Tibial nerve (tissue), 4 donors: ENCODE measurements at regions not wholly inside any gene's neighbourhood (a gene's known extent, or its start where the extent isn't known, plus 50 kb on each side); places are given as distances from the start of the nearest gene placed in this dataset.

ENCODE experiments used
- DNase-seq, 2 donors: peaks; one replicate each; pipeline ENCODE4 v3.0.0-alpha.2; 2019; ENCODE audit warnings: low spot score in 2 of 2
- H3K27ac ChIP-seq, 4 donors: fragments of 200-600 bp; sonication (generic) in 3 of 4; one replicate each; pipeline ENCODE4 v1.5.1; 2017 to 2019; ENCODE audit warnings: mild to moderate bottlenecking in 1 of 4
- H3K27me3 ChIP-seq, 2 donors: fragments of 200-600 bp; sonication (generic) in 1 of 2; one replicate each; pipeline versions ENCODE4 v1.5.1 to v1.6.0; 2017 to 2019
- H3K36me3 ChIP-seq, 3 donors: fragments of 200-600 bp; sonication (generic); one replicate each; pipeline ENCODE4 v1.5.1; 2018 to 2019
- H3K4me1 ChIP-seq, 4 donors: fragments of 200-600 bp; sonication (generic) in 3 of 4; one replicate each; pipeline ENCODE4 v1.5.1; 2017 to 2019
- H3K4me3 ChIP-seq, 4 donors: fragments of 200-600 bp; sonication (generic) in 3 of 4; one replicate each; pipeline ENCODE4 v1.5.1; 2017 to 2019; ENCODE audit warnings: mild to moderate bottlenecking in 1 of 4, moderate library complexity in 1 of 4
- H3K9me3 ChIP-seq, 4 donors: fragments of 200-600 bp; sonication (generic) in 3 of 4; one replicate each; pipeline ENCODE4 v1.5.1; 2017 to 2019
- EP300 ChIP-seq, 2 donors: sonication (generic); formaldehyde crosslinking; IDR thresholded peaks; one replicate each; pipeline ENCODE4 v1.6.1; 2017; ENCODE audit warnings: antibody characterized with exemption in 2 of 2, mild to moderate bottlenecking in 1 of 2
- POLR2A ChIP-seq, 2 donors: fragments of 450-650 bp; IDR thresholded peaks; one replicate each; pipeline ENCODE4 v1.6.1; 2017; ENCODE audit warnings: antibody characterized with exemption in 2 of 2, mild to moderate bottlenecking in 2 of 2, moderate library complexity in 2 of 2
- WGBS, 2 donors: methylation state at CpG; one replicate each; pipeline ENCODE4 v1.1.5; 2018; 5-methylcytosine and 5-hydroxymethylcytosine counted together
- TF ChIP-seq, protein P1 (sequence below), 5 experiments: fragments of 200-600 bp in 3 of 5; fragments of 450-650 bp in 2 of 5; sonication (generic) in 3 of 5; IDR thresholded peaks; one replicate each; pipeline ENCODE4 v1.5.1; 2016 to 2019; ENCODE audit warnings: antibody characterized with exemption in 5 of 5, mild to moderate bottlenecking in 3 of 5, moderate library complexity in 2 of 5

DNA sequence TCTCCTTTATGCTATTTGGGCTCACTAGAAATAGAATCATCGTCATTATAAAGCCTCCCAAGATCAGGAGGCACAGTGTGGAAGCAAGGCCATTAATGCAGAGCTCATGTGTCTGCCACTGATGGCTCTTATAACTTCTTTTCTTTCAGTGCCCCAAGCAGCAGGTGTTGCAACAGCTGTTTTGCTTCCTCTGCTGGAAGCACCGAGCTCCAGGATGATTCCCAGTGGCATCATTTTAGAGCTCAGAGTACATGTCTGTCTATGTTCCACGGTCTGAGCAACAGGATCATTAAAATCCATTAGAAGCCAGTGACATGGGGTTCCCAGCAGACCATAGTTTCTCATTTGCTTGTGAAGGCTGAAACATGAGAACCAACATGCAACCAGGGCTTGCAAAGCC is 803.0 kb upstream of the FAT3 start:
- Histone ChIP-seq H3K27me3 (no peaks in the 10 kb centered on the region), H3K9me3 (no peaks in the 10 kb centered on the region), H3K27ac (no peak overlapping the region), H3K4me1 (no peaks in the 10 kb centered on the region), H3K36me3 (no peaks in the 10 kb centered on the region), H3K4me3 (no peak overlapping the region)
- DNase-seq, result no peak
- no peak for TF ChIP-seq EP300 (IDR thresholded peaks at IDR 0.05)
- no peak for TF ChIP-seq POLR2A (IDR thresholded peaks at IDR 0.05)
- WGBS, 2 donors, result 56 to 68% methylated on average over 3 of the region's 3 CpGs

DNA sequence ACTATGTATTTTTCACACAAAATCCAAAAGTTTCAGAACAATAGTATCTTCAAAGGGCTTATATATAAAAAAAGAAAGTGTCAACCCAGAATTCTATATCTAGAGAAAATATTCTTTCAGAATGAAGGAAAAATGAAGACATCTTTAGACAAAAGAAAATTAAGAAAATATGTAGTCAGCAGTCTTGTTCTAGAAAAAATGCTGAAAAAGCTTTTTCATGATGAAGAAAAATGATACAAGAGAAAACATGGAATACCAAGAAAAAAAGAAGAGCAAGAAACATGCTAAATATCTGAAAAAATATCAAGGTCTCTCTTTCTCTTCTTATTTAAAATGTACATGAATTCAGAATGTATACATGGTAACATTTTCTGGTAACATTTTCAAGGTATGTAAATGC is 816.8 kb upstream of the FAT3 start:
- no peak for DNase-seq
- Histone ChIP-seq H3K27ac (no peak overlapping the region), H3K27me3 (no peaks in the 10 kb centered on the region), H3K36me3 (no peaks in the 10 kb centered on the region), H3K4me1 (no peaks in the 10 kb centered on the region), H3K9me3 (no peaks in the 10 kb centered on the region), H3K4me3 (no peak overlapping the region)
- TF ChIP-seq POLR2A (IDR thresholded peaks at IDR 0.05) (no peak), EP300 (IDR thresholded peaks at IDR 0.05) (no peak)
- TF ChIP-seq, protein P1, sequence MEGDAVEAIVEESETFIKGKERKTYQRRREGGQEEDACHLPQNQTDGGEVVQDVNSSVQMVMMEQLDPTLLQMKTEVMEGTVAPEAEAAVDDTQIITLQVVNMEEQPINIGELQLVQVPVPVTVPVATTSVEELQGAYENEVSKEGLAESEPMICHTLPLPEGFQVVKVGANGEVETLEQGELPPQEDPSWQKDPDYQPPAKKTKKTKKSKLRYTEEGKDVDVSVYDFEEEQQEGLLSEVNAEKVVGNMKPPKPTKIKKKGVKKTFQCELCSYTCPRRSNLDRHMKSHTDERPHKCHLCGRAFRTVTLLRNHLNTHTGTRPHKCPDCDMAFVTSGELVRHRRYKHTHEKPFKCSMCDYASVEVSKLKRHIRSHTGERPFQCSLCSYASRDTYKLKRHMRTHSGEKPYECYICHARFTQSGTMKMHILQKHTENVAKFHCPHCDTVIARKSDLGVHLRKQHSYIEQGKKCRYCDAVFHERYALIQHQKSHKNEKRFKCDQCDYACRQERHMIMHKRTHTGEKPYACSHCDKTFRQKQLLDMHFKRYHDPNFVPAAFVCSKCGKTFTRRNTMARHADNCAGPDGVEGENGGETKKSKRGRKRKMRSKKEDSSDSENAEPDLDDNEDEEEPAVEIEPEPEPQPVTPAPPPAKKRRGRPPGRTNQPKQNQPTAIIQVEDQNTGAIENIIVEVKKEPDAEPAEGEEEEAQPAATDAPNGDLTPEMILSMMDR (IDR thresholded peaks at IDR 0.05), result no peak

DNA sequence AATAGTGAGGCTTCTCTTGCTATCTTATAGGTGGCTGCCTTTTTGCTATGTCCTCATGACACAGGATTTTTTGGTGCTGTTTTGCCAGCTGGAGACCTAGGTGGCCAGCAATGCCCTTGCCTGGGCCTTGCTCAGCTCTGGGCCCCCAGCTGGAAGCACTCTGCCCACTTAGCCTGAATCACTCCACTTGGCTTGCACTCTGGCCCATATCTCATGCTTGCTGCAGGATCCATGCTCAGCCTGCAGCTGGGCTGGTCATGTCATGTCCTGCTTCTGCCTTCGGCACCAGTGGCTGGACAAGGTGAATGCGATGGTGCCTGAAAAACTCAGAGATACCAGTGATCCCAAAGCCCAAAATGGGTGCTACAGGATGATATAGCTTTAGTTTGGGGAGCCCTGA is 818.6 kb upstream of the FAT3 start:
- H3K4me3 ChIP-seq, result no peak overlapping the region
- H3K9me3 ChIP-seq, result peaks cover 0 to 7% (median 2%) of the 10 kb centered on the region in 4 donors
- no peak for DNase-seq
- H3K4me1 ChIP-seq, result no peaks in the 10 kb centered on the region
- no peaks in the 10 kb centered on the region for H3K36me3 ChIP-seq
- 94 to 96% methylated on average over 2 of the region's 2 CpGs for WGBS, 2 donors
- no peak for TF ChIP-seq POLR2A (IDR thresholded peaks at IDR 0.05)
- TF ChIP-seq, protein P1 (IDR thresholded peaks at IDR 0.05), result no peak
- TF ChIP-seq EP300 (IDR thresholded peaks at IDR 0.05), result no peak
- H3K27ac ChIP-seq, result no peak overlapping the region
- no peaks in the 10 kb centered on the region for H3K27me3 ChIP-seq

DNA sequence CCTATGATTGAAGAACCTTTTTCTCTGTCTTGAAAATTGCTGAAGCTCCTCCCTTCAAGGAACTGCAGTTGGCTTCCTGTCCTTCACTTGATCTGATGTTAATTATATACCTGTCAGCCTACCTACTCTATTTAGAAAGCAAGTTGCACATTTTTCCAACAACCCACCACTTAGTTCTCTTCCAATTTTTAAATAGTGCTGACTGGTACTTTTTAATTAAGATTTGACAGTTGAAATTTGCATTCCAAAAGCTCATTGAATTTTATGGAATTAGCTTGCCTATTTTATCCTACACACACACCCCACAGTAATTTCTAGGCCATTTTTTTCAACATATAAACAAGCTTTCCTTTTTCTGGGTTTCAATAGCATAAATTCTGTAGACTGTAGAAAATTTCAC is 820.3 kb upstream of the FAT3 start:
- Histone ChIP-seq H3K27me3 (no peaks in the 10 kb centered on the region), H3K27ac (no peak overlapping the region), H3K9me3 (peaks cover 0 to 11% (median 2%) of the 10 kb centered on the region in 4 donors)

DNA sequence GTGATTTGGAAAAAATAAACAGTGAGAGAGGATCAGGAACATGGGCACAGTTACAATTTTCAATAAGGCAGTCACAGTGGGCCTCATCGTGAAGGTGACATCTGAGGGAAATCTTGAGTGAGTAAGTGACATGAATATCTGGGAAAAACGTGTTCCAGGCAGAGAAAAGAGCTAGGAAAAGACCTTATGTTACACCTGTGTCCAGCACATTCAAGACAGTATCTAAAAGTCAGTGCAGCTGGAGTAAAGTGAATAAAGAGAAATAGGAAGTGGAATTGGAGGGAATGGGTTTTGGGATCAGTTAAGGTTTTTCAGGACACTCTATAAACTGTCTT is 827.5 kb upstream of the FAT3 start:
- no peaks in the 10 kb centered on the region for H3K27me3 ChIP-seq
- H3K4me1 ChIP-seq, result peaks cover 0 to 4% (median 0%) of the 10 kb centered on the region in 4 donors
- no peak overlapping the region for H3K4me3 ChIP-seq
- TF ChIP-seq POLR2A (IDR thresholded peaks at IDR 0.05) (no peak), EP300 (IDR thresholded peaks at IDR 0.05) (no peak)
- TF ChIP-seq, protein P1 (IDR thresholded peaks at IDR 0.05), result no peak
- no peak overlapping the region for H3K27ac ChIP-seq
- DNase-seq, result no peak
- WGBS, 2 donors, result 51 to 61% methylated on average over 2 of the region's 2 CpGs
- H3K36me3 ChIP-seq, result no peaks in the 10 kb centered on the region
- peaks cover 0 to 11% (median 2%) of the 10 kb centered on the region in 4 donors for H3K9me3 ChIP-seq

More for the DNA sequence above, 820.3 kb upstream of the FAT3 start:
- H3K36me3 ChIP-seq, result no peaks in the 10 kb centered on the region
- H3K4me1 ChIP-seq, result no peaks in the 10 kb centered on the region
- no peak for DNase-seq
- no peak overlapping the region for H3K4me3 ChIP-seq
- TF ChIP-seq, protein P1 (IDR thresholded peaks at IDR 0.05), result no peak
